Nephron (organoid): ENCODE measurements at regions not wholly inside any gene's neighbourhood (a gene's known extent, or its start where the extent isn't known, plus 50 kb on each side); places are given as distances from the start of the nearest gene placed in this dataset.

Experiments
- H3K27ac Mint-ChIP-seq, 3 experiments: 2 replicates each; pipeline ENCODE4 v1.8.0; 2020; ENCODE audit warnings: mixed read lengths in 3 of 3, mild to moderate bottlenecking in 2 of 3, moderate library complexity in 1 of 3
- H3K27me3 Mint-ChIP-seq: 2 replicates; pipeline ENCODE4 v1.8.0; 2021; ENCODE audit warnings: low read depth, mild to moderate bottlenecking, moderate library complexity, mixed read lengths
- H3K36me3 Mint-ChIP-seq: 2 replicates; pipeline ENCODE4 v1.8.0; 2020; ENCODE audit warnings: low read depth, mixed read lengths
- H3K4me1 Mint-ChIP-seq: 2 replicates; pipeline ENCODE4 v1.8.0; 2020; ENCODE audit warnings: mixed read lengths
- H3K4me3 Mint-ChIP-seq, 3 experiments: 2 replicates each; pipeline ENCODE4 v1.8.0; 2020; ENCODE audit warnings: mild to moderate bottlenecking in 3 of 3, mixed read lengths in 3 of 3, moderate library complexity in 2 of 3
- H3K9me3 Mint-ChIP-seq: 2 replicates; pipeline ENCODE4 v1.8.0; 2020; ENCODE audit warnings: mixed read lengths
- CTCF ChIP-seq, 3 experiments: fragments of 200-600 bp; sonication (generic); IDR thresholded peaks; one replicate each; pipeline ENCODE4 v1.5.0; 2021; ENCODE audit warnings: antibody characterized with exemption in 3 of 3; ENCODE audit not compliant: unreplicated experiment in 3 of 3

GRCh38 chr11:69371731-69372588 is 78.0 kb downstream of the MYEOV start:
- Mint-ChIP-seq H3K27me3 (peaks cover 14% of the 10 kb centered on the region), H3K9me3 (peaks cover 19% of the 10 kb centered on the region), H3K4me3 (no peak overlapping the region), H3K4me1 (no peaks in the 10 kb centered on the region), H3K27ac (no peak overlapping the region), H3K36me3 (no peaks in the 10 kb centered on the region)
- TF ChIP-seq CTCF (IDR thresholded peaks at IDR 0.05; ENCODE audit: unreplicated experiment in 3 of 3) = no peak

GRCh38 chr11:69372589-69373250 is 78.8 kb downstream of the MYEOV start:
- no peak for TF ChIP-seq CTCF (IDR thresholded peaks at IDR 0.05; ENCODE audit: unreplicated experiment in 3 of 3)
- H3K9me3 Mint-ChIP-seq = peaks cover 19% of the 10 kb centered on the region
- H3K4me1 Mint-ChIP-seq = no peaks in the 10 kb centered on the region
- H3K4me3 Mint-ChIP-seq = no peak overlapping the region
- H3K27me3 Mint-ChIP-seq = peaks cover 20% of the 10 kb centered on the region
- H3K27ac Mint-ChIP-seq = no peak overlapping the region
- H3K36me3 Mint-ChIP-seq = no peaks in the 10 kb centered on the region

DNA sequence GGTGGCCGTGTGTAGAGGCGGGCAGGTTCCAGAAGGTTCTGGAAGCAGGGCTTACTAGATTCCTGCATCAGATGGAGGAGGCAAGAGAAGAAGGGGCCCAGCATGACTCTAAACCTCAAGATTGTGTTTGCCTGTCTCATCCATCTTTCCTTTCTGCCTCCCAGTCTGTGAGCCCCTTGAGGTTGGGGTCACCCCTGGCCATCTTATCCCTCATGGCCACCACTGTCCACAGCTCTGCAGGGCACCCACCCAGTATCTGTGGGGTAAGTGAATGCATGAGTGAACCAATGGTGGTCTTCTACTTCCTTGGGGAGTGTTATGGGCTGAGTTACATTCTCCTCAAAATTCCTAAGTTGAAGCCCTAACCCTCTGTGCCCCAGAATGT is 79.3 kb downstream of the MYEOV start:
- Mint-ChIP-seq H3K4me3 (no peak overlapping the region), H3K9me3 (peaks cover 19% of the 10 kb centered on the region), H3K27me3 (peaks cover 20% of the 10 kb centered on the region)

DNA sequence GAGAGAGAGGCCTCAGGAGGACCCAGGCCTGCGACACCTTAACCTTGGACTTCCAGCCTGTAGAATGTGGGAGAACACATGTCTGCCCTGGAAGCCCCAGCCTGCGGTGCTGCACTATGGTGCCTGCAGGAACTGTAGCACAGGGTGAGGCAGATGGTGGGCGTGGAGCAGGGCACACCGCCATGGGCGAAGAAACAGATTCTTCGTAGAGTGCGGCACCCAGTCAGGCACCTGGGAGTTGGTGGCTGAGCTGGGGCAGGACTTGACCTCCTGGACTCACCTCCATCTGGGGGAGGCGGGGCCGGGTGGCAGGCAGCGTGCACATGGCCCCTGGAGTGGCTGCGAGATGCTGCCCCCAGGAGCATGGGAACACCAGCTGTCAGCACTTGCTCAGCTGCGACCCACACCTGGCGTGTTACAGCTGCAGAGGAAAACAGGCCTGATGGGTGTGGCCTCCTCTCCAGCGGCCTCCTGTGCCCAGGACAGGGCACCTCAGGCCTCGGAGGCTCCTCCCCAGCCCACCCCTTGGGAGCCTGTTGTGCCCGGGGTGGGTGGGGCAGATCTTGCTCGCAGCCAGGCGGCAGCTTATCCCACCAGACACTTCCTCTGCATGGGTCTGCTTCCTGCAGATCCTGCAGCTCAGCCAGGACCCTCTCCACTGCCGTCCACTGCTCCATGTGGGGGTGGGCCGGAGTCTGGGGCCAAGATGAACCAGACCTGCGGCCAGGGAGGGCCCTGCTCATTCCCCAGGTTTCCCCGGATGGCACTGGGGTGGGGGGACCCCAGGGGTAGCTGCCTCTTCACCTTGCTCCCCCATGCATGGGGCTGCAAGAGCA is 80.4 kb downstream of the MYEOV start:
- no peaks in the 10 kb centered on the region for H3K36me3 Mint-ChIP-seq
- peaks cover 20% of the 10 kb centered on the region for H3K27me3 Mint-ChIP-seq
- H3K4me3 Mint-ChIP-seq = no peak overlapping the region
- H3K4me1 Mint-ChIP-seq = no peaks in the 10 kb centered on the region
- H3K9me3 Mint-ChIP-seq = peaks cover 11% of the 10 kb centered on the region
- no peak overlapping the region for H3K27ac Mint-ChIP-seq
- no peak for TF ChIP-seq CTCF (IDR thresholded peaks at IDR 0.05; ENCODE audit: unreplicated experiment in 3 of 3)

More for the DNA sequence above, 79.3 kb downstream of the MYEOV start:
- TF ChIP-seq CTCF (IDR thresholded peaks at IDR 0.05; ENCODE audit: unreplicated experiment in 3 of 3) = no peak
- Mint-ChIP-seq H3K36me3 (no peaks in the 10 kb centered on the region), H3K4me1 (no peaks in the 10 kb centered on the region), H3K27ac (no peak overlapping the region)

- Mint-ChIP-seq H3K4me1 (no peaks in the 10 kb centered on the region), H3K27ac (no peak overlapping the region), H3K36me3 (no peaks in the 10 kb centered on the region), H3K9me3 (peaks cover 5% of the 10 kb centered on the region), H3K4me3 (no peak overlapping the region), H3K27me3 (peaks cover 18% of the 10 kb centered on the region)
- no peak for TF ChIP-seq CTCF (IDR thresholded peaks at IDR 0.05; ENCODE audit: unreplicated experiment in 3 of 3)
Observed at GRCh38 chr11:69374946-69375310, 81.0 kb downstream of the MYEOV start.
